HT1080 (cell line): ENCODE measurements at regions not wholly inside any gene's neighbourhood (a gene's known extent, or its start where the extent isn't known, plus 50 kb on each side); places are given as distances from the start of the nearest gene placed in this dataset.

ENCODE experiments used
- DNase-seq: peaks from one replicate; pipeline ENCODE4 v3.0.0-alpha.2; 2015; ENCODE audit warnings: low read depth

GRCh38 chr11:110838808-110839207 is 126.6 kb upstream of the ARHGAP20 start:
- no peak for DNase-seq

GRCh38 chr11:110837603-110838002 is 125.4 kb upstream of the ARHGAP20 start:
- DNase-seq: no peak

- no peak for DNase-seq
These were observed 122.9 kb upstream of the ARHGAP20 start for GRCh38 chr11:110835106-110835505.

- DNase-seq: peak; percentile 67
These were observed 120.8 kb upstream of the ARHGAP20 start for GRCh38 chr11:110833033-110833484.

GRCh38 chr11:110832539-110832938 is 120.3 kb upstream of the ARHGAP20 start:
- DNase-seq: no peak

GRCh38 chr11:110832080-110832479 is 119.8 kb upstream of the ARHGAP20 start:
- no peak for DNase-seq

GRCh38 chr11:110830747-110831146 is 118.5 kb upstream of the ARHGAP20 start:
- DNase-seq: no peak

- DNase-seq: no peak
These were observed 118.1 kb upstream of the ARHGAP20 start for GRCh38 chr11:110830344-110830743.

- DNase-seq: peak; percentile 46
These were observed 117.6 kb upstream of the ARHGAP20 start for GRCh38 chr11:110829873-110830272.

- DNase-seq: no peak
These were observed 115.8 kb upstream of the ARHGAP20 start for GRCh38 chr11:110828086-110828485.

GRCh38 chr11:110827276-110827675 is 115.0 kb upstream of the ARHGAP20 start:
- DNase-seq: no peak

- DNase-seq: no peak
These were observed 112.8 kb upstream of the ARHGAP20 start for GRCh38 chr11:110824912-110825620.

GRCh38 chr11:110818032-110818687 is 105.9 kb upstream of the ARHGAP20 start:
- DNase-seq: peak; percentile 83

- DNase-seq: no peak
These were observed 100.0 kb upstream of the ARHGAP20 start for GRCh38 chr11:110812086-110812733.

- no peak for DNase-seq
These were observed 97.4 kb upstream of the ARHGAP20 start for GRCh38 chr11:110809417-110810199.

- no peak for DNase-seq
These were observed 96.0 kb upstream of the ARHGAP20 start for GRCh38 chr11:110808248-110808647.

GRCh38 chr11:110807801-110808200 is 95.6 kb upstream of the ARHGAP20 start:
- no peak for DNase-seq

- no peak for DNase-seq
These were observed 93.5 kb upstream of the ARHGAP20 start for GRCh38 chr11:110805756-110806155.

GRCh38 chr11:110802162-110802561 is 89.9 kb upstream of the ARHGAP20 start:
- no peak for DNase-seq

GRCh38 chr11:110801328-110801727 is 89.1 kb upstream of the ARHGAP20 start:
- peak; percentile 7 for DNase-seq

- no peak for DNase-seq
These were observed 86.1 kb upstream of the ARHGAP20 start for GRCh38 chr11:110798201-110798900.
